ENCODE measurements at regions not wholly inside any gene's neighbourhood (a gene's known extent, or its start where the extent isn't known, plus 50 kb on each side); places are given as distances from the start of the nearest gene placed in this dataset.
A peak's percentile ranks its signal among the peaks of the same experiment; 100 is the strongest.
"Not testable (repeated sequence)": the region's sequence is repeated elsewhere in the genome, so short reads cannot be mapped to it uniquely, and the experiment has no call there.

DNA sequence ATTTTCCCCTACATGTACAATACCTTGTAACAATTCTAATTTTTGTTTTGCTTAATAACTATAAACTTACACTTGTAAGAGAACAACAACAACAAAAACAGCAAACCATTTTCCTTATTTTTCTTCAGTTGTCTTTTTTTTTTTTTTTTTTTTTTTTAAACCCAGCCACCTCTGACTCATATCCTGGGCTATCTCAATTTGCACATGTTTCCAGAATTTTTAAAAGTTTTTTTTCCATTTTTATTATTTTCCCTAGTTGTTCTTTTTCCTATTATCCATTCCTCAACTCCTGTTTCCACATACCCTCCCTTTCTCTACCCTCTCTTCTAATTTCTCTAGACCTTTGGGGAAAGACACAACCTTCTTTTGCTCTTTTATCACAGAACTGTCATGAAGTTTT is 112.5 kb downstream of the EFEMP1 start:
- no peaks in the 10 kb centered on the region for H3K36me3 ChIP-seq (ENCODE audit: control insufficient read depth, insufficient read depth, low read length)
- no peaks in the 10 kb centered on the region for H3K4me1 ChIP-seq (ENCODE audit: control insufficient read depth, insufficient read depth, low read length)
- no peak overlapping the region for H3K4me3 ChIP-seq (ENCODE audit: low read length)
- no peak overlapping the region for H3K27ac ChIP-seq (ENCODE audit: low read length)
- no peaks in the 10 kb centered on the region for H3K9me3 ChIP-seq (replicated peaks; ENCODE audit: control insufficient read depth, low read depth, low read length)
- no peaks in the 10 kb centered on the region for H3K27me3 ChIP-seq (ENCODE audit: control insufficient read depth, insufficient read depth, low read length)
- no peak for DNase-seq

DNA sequence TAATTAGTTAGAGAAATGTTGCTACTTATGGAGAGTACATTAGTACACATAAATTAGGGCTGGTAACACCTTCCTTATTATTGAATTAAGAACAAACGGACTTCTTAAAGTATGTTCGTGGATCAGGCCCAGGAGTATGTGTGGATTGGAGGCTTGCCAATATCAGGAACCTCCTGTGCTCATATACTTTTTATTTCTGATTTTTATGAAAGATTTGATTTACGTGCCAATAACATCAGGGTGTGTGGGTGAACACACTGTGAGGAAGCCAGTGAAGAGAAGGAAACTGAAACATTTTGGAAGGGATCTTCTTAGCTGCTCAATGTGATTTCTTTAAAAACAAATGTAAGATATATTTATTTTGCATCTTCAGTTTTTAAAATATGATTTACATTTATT is 113.0 kb downstream of the EFEMP1 start:
- peak; percentile 19 for DNase-seq
- H3K36me3 ChIP-seq (ENCODE audit: control insufficient read depth, insufficient read depth, low read length): no peaks in the 10 kb centered on the region
- no CpG with 5 or more reads among the region's 3 CpGs for WGBS (ENCODE audit: insufficient coverage)
- H3K27me3 ChIP-seq (ENCODE audit: control insufficient read depth, insufficient read depth, low read length): no peaks in the 10 kb centered on the region
- no peak overlapping the region for H3K4me3 ChIP-seq (ENCODE audit: low read length)
- H3K9me3 ChIP-seq (replicated peaks; ENCODE audit: control insufficient read depth, low read depth, low read length): no peaks in the 10 kb centered on the region
- H3K27ac ChIP-seq (ENCODE audit: low read length): no peak overlapping the region
- no peaks in the 10 kb centered on the region for H3K4me1 ChIP-seq (ENCODE audit: control insufficient read depth, insufficient read depth, low read length)

DNA sequence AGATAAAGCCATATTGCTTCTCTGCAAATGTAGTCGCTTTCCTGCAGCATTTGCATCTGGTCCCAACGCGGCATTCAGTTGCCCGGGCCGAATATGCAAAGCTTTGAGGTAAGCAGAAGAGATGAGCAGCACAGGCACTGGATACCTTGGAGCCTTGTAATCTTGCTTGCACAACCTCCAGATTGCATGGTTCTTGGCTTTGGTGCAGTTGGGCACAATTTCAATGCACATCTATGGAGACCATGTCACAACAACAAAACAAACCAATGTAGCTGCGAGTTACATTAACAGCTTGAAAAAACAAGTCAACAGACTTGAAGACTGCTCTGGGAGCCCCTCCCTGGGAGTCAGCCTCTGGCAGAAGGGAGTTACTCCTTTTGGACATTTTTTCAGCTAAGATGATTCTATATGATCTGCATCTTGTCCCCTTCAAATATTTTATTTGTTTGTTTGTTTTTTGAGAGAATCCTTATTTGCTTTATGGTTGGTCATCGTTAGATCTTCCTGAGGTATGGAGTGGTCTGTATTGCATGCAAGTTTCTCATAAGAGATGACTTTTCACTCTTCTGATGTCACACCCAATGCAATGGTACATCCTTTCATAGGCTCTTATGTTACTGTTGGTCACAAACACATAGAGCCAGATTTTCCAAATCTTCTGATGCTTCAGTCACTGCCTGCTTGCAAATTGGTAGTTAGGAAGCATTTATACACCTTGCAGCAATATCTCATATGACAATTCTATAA is 113.5 kb downstream of the EFEMP1 start:
- H3K27me3 ChIP-seq (ENCODE audit: control insufficient read depth, insufficient read depth, low read length): no peaks in the 10 kb centered on the region
- 48% methylated on average over 5 of the region's 7 CpGs for WGBS (ENCODE audit: insufficient coverage)
- no peaks in the 10 kb centered on the region for H3K4me1 ChIP-seq (ENCODE audit: control insufficient read depth, insufficient read depth, low read length)
- no peak overlapping the region for H3K27ac ChIP-seq (ENCODE audit: low read length)
- no peak overlapping the region for H3K4me3 ChIP-seq (ENCODE audit: low read length)
- no peaks in the 10 kb centered on the region for H3K36me3 ChIP-seq (ENCODE audit: control insufficient read depth, insufficient read depth, low read length)
- H3K9me3 ChIP-seq (replicated peaks; ENCODE audit: control insufficient read depth, low read depth, low read length): no peaks in the 10 kb centered on the region
- DNase-seq: peak; percentile 71

DNA sequence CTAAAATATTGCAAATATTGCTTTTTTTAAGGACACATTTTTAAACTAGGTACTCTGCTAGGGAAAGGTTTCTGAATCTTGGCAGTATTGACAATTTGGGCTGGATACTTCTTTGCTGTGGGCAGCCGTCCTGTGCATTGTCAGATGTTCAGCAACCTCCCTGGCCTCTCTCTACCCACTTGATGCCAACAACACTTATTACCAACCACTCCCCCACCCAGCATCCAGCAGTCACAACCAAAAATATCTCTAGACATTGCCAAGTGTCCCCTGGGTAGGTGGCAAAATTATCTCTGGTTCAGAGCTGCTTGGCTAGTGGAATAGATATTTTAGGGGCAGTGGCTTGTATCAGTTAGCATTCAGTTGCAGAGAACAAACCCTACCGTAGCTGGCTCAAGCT is 114.3 kb upstream of the PNPT1 start:
- no peaks in the 10 kb centered on the region for H3K4me1 ChIP-seq (ENCODE audit: control insufficient read depth, insufficient read depth, low read length)
- H3K27ac ChIP-seq (ENCODE audit: low read length): no peak overlapping the region
- H3K4me3 ChIP-seq (ENCODE audit: low read length): no peak overlapping the region
- H3K9me3 ChIP-seq (replicated peaks; ENCODE audit: control insufficient read depth, low read depth, low read length): no peaks in the 10 kb centered on the region
- WGBS (ENCODE audit: insufficient coverage): 100% methylated on average over 1 of the region's 2 CpGs
- no peak for DNase-seq
- H3K27me3 ChIP-seq (ENCODE audit: control insufficient read depth, insufficient read depth, low read length): no peaks in the 10 kb centered on the region
- H3K36me3 ChIP-seq (ENCODE audit: control insufficient read depth, insufficient read depth, low read length): no peaks in the 10 kb centered on the region

DNA sequence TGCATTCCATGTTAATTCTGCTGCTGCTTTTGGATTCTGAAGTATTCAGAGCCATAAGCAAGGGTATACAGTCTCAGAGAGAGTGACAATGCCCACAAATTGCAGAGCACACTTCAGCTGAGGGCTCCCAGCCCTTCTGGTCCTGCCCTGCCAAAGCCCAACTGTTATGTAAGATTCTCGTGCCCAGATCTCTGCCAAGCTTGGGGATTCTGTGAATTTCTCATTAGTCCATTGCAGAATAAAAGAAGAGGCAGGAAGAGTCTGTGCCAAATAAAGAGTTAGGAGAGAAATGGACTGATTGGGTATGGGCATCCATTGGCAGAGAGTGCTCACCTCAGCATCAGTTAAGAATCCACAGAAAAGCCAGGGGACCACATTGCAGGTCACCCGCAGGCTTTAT is 112.0 kb upstream of the PNPT1 start:
- 80% methylated on average over 1 of the region's 2 CpGs for WGBS (ENCODE audit: insufficient coverage)

DNA sequence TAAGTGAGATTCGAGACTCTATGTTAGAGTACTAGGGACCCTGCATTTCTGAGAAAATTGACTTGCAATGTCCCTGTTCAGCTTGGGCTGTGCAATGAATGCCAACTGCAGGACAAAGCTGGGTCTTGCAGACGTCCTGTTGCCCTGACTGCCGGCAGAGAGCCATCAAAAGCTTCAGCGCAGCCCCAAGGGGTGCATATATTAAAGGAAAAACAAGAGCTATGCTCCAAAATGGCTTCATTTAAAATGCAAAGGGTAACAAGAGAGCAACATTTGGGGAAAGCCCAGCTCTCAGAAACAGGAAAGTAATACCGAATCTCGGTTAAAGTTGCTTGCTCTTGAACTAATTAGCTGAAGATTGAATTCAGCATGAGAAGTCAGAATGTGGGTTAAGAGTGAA is 110.9 kb upstream of the PNPT1 start:
- DNase-seq: peak; percentile 16
- Histone ChIP-seq H3K4me3 (ENCODE audit: low read length) (no peak overlapping the region), H3K27me3 (ENCODE audit: control insufficient read depth, insufficient read depth, low read length) (no peaks in the 10 kb centered on the region), H3K9me3 (replicated peaks; ENCODE audit: control insufficient read depth, low read depth, low read length) (no peaks in the 10 kb centered on the region), H3K4me1 (ENCODE audit: control insufficient read depth, insufficient read depth, low read length) (no peaks in the 10 kb centered on the region), H3K27ac (ENCODE audit: low read length) (no peak overlapping the region), H3K36me3 (ENCODE audit: control insufficient read depth, insufficient read depth, low read length) (no peaks in the 10 kb centered on the region)
- WGBS (ENCODE audit: insufficient coverage): 29% methylated on average over 6 of the region's 6 CpGs

More for the DNA sequence above, 112.0 kb upstream of the PNPT1 start:
- Histone ChIP-seq H3K4me1 (ENCODE audit: control insufficient read depth, insufficient read depth, low read length) (no peaks in the 10 kb centered on the region), H3K27ac (ENCODE audit: low read length) (no peak overlapping the region), H3K9me3 (replicated peaks; ENCODE audit: control insufficient read depth, low read depth, low read length) (no peaks in the 10 kb centered on the region), H3K27me3 (ENCODE audit: control insufficient read depth, insufficient read depth, low read length) (no peaks in the 10 kb centered on the region), H3K36me3 (ENCODE audit: control insufficient read depth, insufficient read depth, low read length) (no peaks in the 10 kb centered on the region), H3K4me3 (ENCODE audit: low read length) (no peak overlapping the region)
- no peak for DNase-seq

DNA sequence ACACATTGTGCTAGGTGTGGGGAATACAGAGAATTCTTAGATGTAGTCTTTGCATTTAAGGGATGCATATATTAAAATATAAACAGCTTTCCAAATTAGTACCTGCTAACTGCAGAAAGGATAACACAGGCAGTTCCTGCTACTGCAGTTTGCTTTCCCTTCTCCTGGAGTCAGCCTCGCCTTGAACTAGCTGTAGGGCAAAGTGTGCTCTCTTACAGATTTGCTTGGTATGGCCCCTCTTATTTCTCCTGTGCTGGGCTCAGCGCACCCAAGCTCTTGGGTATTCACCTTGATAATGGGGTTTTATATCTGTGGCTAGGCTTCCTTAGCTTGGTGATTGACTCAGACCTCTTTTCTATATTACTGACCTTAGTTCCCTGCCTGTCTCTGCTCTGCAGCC is 108.4 kb upstream of the PNPT1 start:
- Histone ChIP-seq H3K27me3 (ENCODE audit: control insufficient read depth, insufficient read depth, low read length) (no peaks in the 10 kb centered on the region), H3K4me1 (ENCODE audit: control insufficient read depth, insufficient read depth, low read length) (no peaks in the 10 kb centered on the region), H3K36me3 (ENCODE audit: control insufficient read depth, insufficient read depth, low read length) (no peaks in the 10 kb centered on the region), H3K27ac (ENCODE audit: low read length) (no peak overlapping the region), H3K4me3 (ENCODE audit: low read length) (no peak overlapping the region), H3K9me3 (replicated peaks; ENCODE audit: control insufficient read depth, low read depth, low read length) (no peaks in the 10 kb centered on the region)
- no peak for DNase-seq
- WGBS (ENCODE audit: insufficient coverage): 60% methylated on average over 1 of the region's 2 CpGs

DNA sequence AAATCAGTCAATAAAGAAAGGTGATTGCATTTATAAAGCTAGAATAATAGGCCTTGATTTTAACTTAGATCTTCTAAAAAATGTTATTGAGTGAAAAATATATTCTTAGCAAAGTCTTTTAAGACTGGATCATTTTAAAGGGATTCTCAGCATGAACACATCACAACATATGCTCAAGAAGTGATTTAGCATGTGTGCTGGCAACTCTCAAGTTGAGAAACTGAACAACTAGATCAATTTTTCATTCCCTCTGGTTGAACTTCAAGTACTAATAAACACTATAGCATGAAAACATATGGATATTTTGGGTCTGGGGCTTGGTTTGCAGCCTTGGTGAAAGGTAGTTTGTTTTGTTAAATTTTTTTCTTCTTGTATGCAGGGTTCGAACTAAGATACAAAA is 107.8 kb upstream of the PNPT1 start:
- H3K4me3 ChIP-seq (ENCODE audit: low read length): no peak overlapping the region
- H3K9me3 ChIP-seq (replicated peaks; ENCODE audit: control insufficient read depth, low read depth, low read length): no peaks in the 10 kb centered on the region
- WGBS (ENCODE audit: insufficient coverage): no CpG with 5 or more reads among the region's 1 CpG
- DNase-seq: peak; percentile 58
- no peak overlapping the region for H3K27ac ChIP-seq (ENCODE audit: low read length)
- no peaks in the 10 kb centered on the region for H3K4me1 ChIP-seq (ENCODE audit: control insufficient read depth, insufficient read depth, low read length)
- no peaks in the 10 kb centered on the region for H3K36me3 ChIP-seq (ENCODE audit: control insufficient read depth, insufficient read depth, low read length)
- H3K27me3 ChIP-seq (ENCODE audit: control insufficient read depth, insufficient read depth, low read length): no peaks in the 10 kb centered on the region

DNA sequence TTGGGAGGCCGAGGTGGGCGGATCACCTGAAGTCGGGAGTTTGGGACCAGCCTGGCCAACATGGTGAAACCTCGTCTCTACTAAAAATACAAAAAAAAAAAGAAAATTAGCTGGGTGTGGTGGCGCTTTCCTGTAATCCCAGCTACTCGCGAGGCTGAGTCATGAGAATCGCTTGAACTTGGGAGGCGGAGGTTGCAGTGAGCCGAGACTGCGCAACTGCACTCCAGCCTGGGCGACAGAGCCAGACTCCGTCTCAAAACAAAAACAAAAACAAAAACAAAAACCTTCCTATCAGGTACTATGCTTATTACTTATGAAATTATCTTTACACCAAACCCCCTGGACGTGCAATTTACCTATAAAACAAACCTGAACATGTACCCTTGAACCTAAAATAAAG is 106.0 kb upstream of the PNPT1 start:
- not testable (repeated sequence) for H3K4me1 ChIP-seq (ENCODE audit: control insufficient read depth, insufficient read depth, low read length)

DNA sequence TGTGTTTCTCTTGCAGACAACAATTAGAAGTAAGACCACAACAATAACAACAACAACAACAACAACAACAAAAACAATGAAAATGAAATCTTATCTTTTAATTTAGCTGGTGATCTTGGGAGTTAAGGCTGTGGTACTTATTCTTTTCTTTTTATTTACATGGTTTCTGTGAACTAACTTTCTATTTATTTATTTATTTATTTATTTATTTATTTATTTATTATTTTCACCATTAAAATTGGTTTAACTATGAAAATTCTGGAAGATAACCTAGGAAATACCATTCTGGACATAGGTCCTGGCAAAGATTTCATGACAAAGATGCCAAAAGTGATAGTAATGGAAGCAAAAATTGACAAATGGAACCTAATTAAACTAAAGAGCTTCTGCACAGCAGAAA is 102.5 kb upstream of the PNPT1 start:
- no peak overlapping the region for H3K4me3 ChIP-seq (ENCODE audit: low read length)
- H3K27me3 ChIP-seq (ENCODE audit: control insufficient read depth, insufficient read depth, low read length): no peaks in the 10 kb centered on the region
- no peak overlapping the region for H3K27ac ChIP-seq (ENCODE audit: low read length)
- DNase-seq: no peak
- H3K4me1 ChIP-seq (ENCODE audit: control insufficient read depth, insufficient read depth, low read length): no peaks in the 10 kb centered on the region
- H3K36me3 ChIP-seq (ENCODE audit: control insufficient read depth, insufficient read depth, low read length): no peaks in the 10 kb centered on the region
- no peaks in the 10 kb centered on the region for H3K9me3 ChIP-seq (replicated peaks; ENCODE audit: control insufficient read depth, low read depth, low read length)

More for the DNA sequence above, 106.0 kb upstream of the PNPT1 start:
- H3K36me3 ChIP-seq (ENCODE audit: control insufficient read depth, insufficient read depth, low read length); H3K27ac ChIP-seq (ENCODE audit: low read length); H3K27me3 ChIP-seq (ENCODE audit: control insufficient read depth, insufficient read depth, low read length); DNase-seq; H3K9me3 ChIP-seq (replicated peaks; ENCODE audit: control insufficient read depth, low read depth, low read length); H3K4me3 ChIP-seq (ENCODE audit: low read length): not testable (repeated sequence)
- WGBS (ENCODE audit: insufficient coverage): 94% methylated on average over 5 of the region's 14 CpGs

DNA sequence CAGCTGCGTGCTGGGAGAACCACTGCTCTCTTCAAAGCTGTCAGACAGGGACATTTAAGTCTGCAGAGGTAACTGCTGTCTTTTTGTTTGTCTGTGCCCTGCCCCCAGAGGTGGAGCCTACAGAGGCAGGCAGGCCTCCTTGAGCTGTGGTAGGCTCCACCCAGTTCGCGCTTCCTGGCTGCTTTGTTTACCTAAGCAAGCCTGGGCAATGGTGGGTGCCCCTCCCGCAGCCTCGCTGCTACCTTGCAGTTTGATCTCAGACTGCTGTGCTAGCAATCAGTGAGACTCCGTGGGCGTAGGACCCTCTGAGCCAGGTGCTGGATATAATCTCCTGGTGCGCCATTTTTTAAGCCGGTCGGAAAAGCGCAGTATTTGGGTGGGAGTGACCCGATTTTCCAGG is 100.0 kb upstream of the PNPT1 start:
- 100% methylated on average over 7 of the region's 12 CpGs for WGBS (ENCODE audit: insufficient coverage)
- not testable (repeated sequence) for H3K27me3 ChIP-seq (ENCODE audit: control insufficient read depth, insufficient read depth, low read length); H3K9me3 ChIP-seq (replicated peaks; ENCODE audit: control insufficient read depth, low read depth, low read length)

More for the DNA sequence above, 100.0 kb upstream of the PNPT1 start:
- not testable (repeated sequence) for H3K36me3 ChIP-seq (ENCODE audit: control insufficient read depth, insufficient read depth, low read length); H3K27ac ChIP-seq (ENCODE audit: low read length); DNase-seq; H3K4me1 ChIP-seq (ENCODE audit: control insufficient read depth, insufficient read depth, low read length); H3K4me3 ChIP-seq (ENCODE audit: low read length)
